Upper lobe of left lung (tissue), 6 donors: ENCODE measurements at regions not wholly inside any gene's neighbourhood (a gene's known extent, or its start where the extent isn't known, plus 50 kb on each side); places are given as distances from the start of the nearest gene placed in this dataset.

Experiments
- ATAC-seq, 2 donors: fragments of 200-7000 bp; cut with Tn5 transposase; one replicate each; pipeline ENCODE4 v1.9.1; 2022; ENCODE audit warnings: mild to moderate bottlenecking in 2 of 2, moderate library complexity in 2 of 2; ENCODE audit not compliant: low FRiP score in 2 of 2
- DNase-seq, 2 donors: peaks; one replicate each; pipeline ENCODE4 v3.0.0-alpha.2; 2019 to 2020
- H3K27ac ChIP-seq, 4 donors: fragments of 200-600 bp; sonication (generic); one replicate each; pipeline ENCODE4 v1.5.1; 2016 to 2019
- H3K27me3 ChIP-seq, 4 donors: fragments of 200-600 bp; sonication (generic); one replicate each; pipeline ENCODE4 v1.5.1; 2017 to 2019
- H3K36me3 ChIP-seq, 4 donors: fragments of 200-600 bp; sonication (generic); one replicate each; pipeline ENCODE4 v1.5.1; 2016 to 2019
- H3K4me1 ChIP-seq, 4 donors: fragments of 200-600 bp; sonication (generic); one replicate each; pipeline ENCODE4 v1.5.1; 2018 to 2019
- H3K4me3 ChIP-seq, 4 donors: fragments of 200-600 bp; sonication (generic); one replicate each; pipeline ENCODE4 v1.5.1; 2017 to 2019; ENCODE audit warnings: mild to moderate bottlenecking in 2 of 4, moderate library complexity in 1 of 4
- H3K9me3 ChIP-seq, 4 donors: fragments of 200-600 bp; sonication (generic); one replicate each; pipeline ENCODE4 v1.5.1; 2018 to 2019
- EP300 ChIP-seq, 4 donors: sonication (generic); formaldehyde crosslinking; IDR thresholded peaks; one replicate each; pipeline ENCODE4 v1.5.1; 2017; ENCODE audit warnings: antibody characterized with exemption in 4 of 4, control low read depth in 2 of 4
- POLR2A ChIP-seq, 4 donors: fragments of 450-650 bp; IDR thresholded peaks; one replicate each; pipeline ENCODE4 v1.5.1; 2016 to 2017; ENCODE audit warnings: antibody characterized with exemption in 4 of 4, mild to moderate bottlenecking in 2 of 4
- POLR2AphosphoS5 ChIP-seq, 2 donors: sonication (generic); formaldehyde crosslinking; IDR thresholded peaks; one replicate each; pipeline ENCODE4 v1.5.1; 2017; ENCODE audit warnings: antibody characterized with exemption in 2 of 2
- WGBS, 2 donors: methylation state at CpG; one replicate each; pipeline ENCODE4 v1.1.5; 2017 to 2018; 5-methylcytosine and 5-hydroxymethylcytosine counted together
- TF ChIP-seq, protein P1 (sequence below), 6 experiments: fragments of 450-650 bp in 4 of 6; fragments of 200-600 bp in 2 of 6; sonication (generic) in 2 of 6; IDR thresholded peaks; one replicate each; pipeline ENCODE4 v1.5.1; 2016 to 2019; ENCODE audit warnings: antibody characterized with exemption in 6 of 6
- donor health status: DM: no; HTN: no; CAD: no; lungs with moderate emphysema.
- donor health status: DM: no; HTN: yes; CAD: no; lungs with severe emphysema.

DNA sequence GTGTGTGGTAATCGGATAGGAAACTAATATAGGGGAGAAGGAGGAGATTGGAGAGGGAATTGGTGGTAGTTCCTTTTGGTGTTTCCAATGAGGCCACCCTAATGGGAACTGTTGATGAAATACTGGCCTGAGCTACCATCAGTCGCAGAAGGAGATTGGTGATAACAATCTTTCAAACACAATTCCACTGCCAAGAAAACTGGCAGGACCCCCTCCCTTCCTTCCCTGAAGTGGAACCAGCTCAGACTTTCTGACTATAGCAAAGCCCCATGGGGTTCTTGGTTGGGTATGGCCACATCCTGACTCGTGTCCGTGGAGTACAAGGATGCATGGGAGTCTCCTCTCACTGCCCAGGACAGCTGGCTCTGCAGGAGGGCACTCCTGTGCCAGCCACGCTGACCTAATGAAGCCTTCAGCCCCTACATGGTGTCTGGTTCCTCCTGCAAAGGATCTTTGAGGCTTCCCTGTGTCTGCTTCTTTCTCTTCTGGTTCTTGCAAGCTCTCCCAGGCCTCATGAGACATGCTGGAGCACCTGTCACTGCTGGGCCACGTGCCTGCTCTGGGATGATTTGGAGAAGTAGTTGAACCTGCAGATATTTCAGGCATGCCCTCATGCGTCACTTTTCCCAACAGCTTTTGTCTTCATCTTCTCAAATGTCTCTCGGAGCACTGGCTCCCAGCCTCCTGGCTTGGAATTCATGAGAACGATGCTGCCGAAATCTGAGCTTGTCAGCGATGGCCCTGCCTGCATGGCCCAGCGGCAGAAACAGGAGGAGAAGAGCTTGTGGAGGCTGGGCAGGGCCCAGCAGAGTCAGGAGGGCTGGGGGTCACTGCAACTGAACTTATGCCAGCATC is 90.0 kb upstream of the ADPGK start:
- Histone ChIP-seq H3K36me3 (no peaks in the 10 kb centered on the region), H3K9me3 (no peaks in the 10 kb centered on the region), H3K4me3 (no peak overlapping the region), H3K4me1 (no peaks in the 10 kb centered on the region), H3K27me3 (no peaks in the 10 kb centered on the region), H3K27ac (no peak overlapping the region)
- TF ChIP-seq, protein P1, sequence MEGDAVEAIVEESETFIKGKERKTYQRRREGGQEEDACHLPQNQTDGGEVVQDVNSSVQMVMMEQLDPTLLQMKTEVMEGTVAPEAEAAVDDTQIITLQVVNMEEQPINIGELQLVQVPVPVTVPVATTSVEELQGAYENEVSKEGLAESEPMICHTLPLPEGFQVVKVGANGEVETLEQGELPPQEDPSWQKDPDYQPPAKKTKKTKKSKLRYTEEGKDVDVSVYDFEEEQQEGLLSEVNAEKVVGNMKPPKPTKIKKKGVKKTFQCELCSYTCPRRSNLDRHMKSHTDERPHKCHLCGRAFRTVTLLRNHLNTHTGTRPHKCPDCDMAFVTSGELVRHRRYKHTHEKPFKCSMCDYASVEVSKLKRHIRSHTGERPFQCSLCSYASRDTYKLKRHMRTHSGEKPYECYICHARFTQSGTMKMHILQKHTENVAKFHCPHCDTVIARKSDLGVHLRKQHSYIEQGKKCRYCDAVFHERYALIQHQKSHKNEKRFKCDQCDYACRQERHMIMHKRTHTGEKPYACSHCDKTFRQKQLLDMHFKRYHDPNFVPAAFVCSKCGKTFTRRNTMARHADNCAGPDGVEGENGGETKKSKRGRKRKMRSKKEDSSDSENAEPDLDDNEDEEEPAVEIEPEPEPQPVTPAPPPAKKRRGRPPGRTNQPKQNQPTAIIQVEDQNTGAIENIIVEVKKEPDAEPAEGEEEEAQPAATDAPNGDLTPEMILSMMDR (IDR thresholded peaks at IDR 0.05) = no peak
- TF ChIP-seq POLR2AphosphoS5 (IDR thresholded peaks at IDR 0.05) (no peak), POLR2A (IDR thresholded peaks at IDR 0.05) (no peak), EP300 (IDR thresholded peaks at IDR 0.05) (no peak)
- ATAC-seq = no peak
- no peak for DNase-seq
- WGBS, 2 donors = 61 to 69% methylated on average over 10 to 12 of the region's 12 CpGs

DNA sequence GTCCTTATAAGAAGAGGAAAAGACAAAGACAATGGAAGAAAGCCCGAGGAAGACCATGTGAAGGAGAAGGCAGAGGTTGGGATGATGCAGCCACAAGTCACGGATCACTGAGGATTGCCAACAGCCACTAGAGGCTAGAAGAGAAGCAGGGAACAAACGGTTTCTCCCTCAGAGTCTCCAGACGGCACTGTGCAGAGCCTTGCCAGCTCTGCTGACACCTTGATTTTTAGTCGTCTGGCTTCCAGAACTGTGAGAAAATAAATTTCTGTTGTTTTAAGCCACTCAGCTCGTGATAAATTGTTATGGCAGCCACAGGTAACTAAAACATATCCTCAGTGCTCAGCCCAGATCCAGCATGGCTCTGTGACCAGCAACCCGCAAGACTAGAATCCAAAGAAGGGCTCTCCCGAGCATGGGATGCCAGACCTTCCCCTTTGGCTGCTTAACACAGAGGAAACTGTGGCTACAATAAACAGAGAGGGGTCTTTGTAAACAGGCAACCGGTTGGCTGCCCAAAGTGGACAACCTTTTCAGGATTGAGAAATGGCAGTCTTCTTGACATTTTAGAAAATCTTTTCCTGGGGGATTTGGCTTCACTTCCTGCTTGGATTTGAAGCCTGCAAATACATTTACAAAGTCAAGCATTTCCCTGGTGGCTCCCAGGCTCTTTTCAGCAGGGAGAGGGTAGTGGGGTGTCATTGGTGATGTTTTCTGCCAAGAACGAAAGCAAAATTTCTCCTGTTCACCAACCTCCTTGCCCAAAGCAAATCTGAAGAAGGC is 88.7 kb upstream of the ADPGK start:
- no peaks in the 10 kb centered on the region for H3K9me3 ChIP-seq
- TF ChIP-seq EP300 (IDR thresholded peaks at IDR 0.05) = no peak
- no peak for TF ChIP-seq POLR2AphosphoS5 (IDR thresholded peaks at IDR 0.05)
- no peak for TF ChIP-seq POLR2A (IDR thresholded peaks at IDR 0.05)
- TF ChIP-seq, protein P1 (IDR thresholded peaks at IDR 0.05) = no peak
- H3K27ac ChIP-seq = no peak overlapping the region
- no peaks in the 10 kb centered on the region for H3K4me1 ChIP-seq
- 72 to 75% methylated on average over 10 of the region's 10 CpGs for WGBS, 2 donors
- no peak overlapping the region for H3K4me3 ChIP-seq
- H3K36me3 ChIP-seq = no peaks in the 10 kb centered on the region
- ATAC-seq (no peak), DNase-seq (no peak)
- no peaks in the 10 kb centered on the region for H3K27me3 ChIP-seq

DNA sequence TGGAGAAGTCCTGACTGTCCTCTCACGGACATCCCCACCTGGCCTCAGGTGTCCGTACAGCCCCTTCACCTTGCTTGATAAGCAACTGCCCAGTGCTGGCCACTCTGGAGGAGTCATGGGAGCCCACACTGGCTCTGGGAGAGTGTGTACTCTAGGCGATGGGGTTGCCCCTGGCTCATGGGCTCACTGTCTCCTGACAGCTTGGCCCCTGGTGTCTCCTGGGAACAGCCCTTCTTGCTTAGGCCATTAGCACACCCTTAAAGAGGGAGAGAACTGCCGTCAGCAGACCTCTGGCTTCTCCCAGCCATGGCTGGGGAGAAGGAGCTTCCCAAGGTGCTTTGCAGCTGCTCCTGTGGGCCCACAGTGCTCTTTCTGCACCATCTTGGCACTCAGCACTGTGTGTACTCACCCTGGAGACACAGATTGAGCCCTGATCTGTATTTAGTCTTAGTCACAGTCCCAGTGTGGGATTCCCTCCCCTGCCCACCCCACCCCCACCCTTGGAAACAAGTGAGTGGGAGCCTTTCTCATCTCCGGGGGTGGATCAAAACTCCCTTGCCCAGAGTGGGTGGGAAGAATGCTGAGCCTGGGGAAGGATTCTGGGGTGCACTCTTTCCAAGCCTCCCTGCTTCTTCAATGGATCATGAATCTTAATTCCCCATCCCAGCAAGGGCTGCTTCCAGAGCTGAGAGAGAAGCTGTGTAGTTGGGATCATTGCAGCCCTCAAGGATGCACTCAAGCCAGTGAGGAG is 83.5 kb upstream of the ADPGK start:
- H3K4me1 ChIP-seq = no peaks in the 10 kb centered on the region
- no peak overlapping the region for H3K27ac ChIP-seq
- H3K9me3 ChIP-seq = no peaks in the 10 kb centered on the region
- WGBS, 2 donors = 86 to 90% methylated on average over 2 to 5 of the region's 5 CpGs
- ATAC-seq (peak in 1 of 2 donors; percentile 38), DNase-seq (no peak)
- H3K4me3 ChIP-seq = no peak overlapping the region
- TF ChIP-seq POLR2AphosphoS5 (IDR thresholded peaks at IDR 0.05) = no peak
- TF ChIP-seq POLR2A (IDR thresholded peaks at IDR 0.05) = no peak
- TF ChIP-seq, protein P1 (IDR thresholded peaks at IDR 0.05) = no peak
- TF ChIP-seq EP300 (IDR thresholded peaks at IDR 0.05) = no peak
- no peaks in the 10 kb centered on the region for H3K27me3 ChIP-seq
- H3K36me3 ChIP-seq = no peaks in the 10 kb centered on the region

DNA sequence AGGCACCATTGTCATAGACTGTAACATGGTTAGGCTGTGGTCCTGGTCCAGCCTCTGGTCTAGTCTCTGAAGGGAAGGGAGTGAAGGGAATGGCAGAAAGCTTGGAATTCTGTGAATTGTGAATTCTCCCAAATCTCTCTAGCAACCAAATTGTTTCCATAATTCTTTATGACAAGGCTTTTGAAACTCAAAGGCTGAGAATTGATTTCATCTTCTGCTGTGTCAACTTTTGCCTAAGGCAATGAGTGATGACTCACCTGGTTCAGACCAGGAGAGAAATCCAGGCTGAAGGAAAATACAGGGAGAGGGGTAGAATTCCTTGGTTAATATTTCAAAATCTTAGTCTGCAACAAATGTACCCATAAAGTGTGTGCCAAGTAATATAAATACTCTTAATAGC is 82.6 kb upstream of the ADPGK start:
- Histone ChIP-seq H3K27me3 (no peaks in the 10 kb centered on the region), H3K4me3 (no peak overlapping the region), H3K27ac (no peak overlapping the region), H3K36me3 (no peaks in the 10 kb centered on the region), H3K4me1 (no peaks in the 10 kb centered on the region), H3K9me3 (no peaks in the 10 kb centered on the region)
- DNase-seq (no peak), ATAC-seq (no peak)
- TF ChIP-seq EP300 (IDR thresholded peaks at IDR 0.05) = no peak
- TF ChIP-seq POLR2AphosphoS5 (IDR thresholded peaks at IDR 0.05) = no peak
- no peak for TF ChIP-seq POLR2A (IDR thresholded peaks at IDR 0.05)
- TF ChIP-seq, protein P1 (IDR thresholded peaks at IDR 0.05) = no peak
